Ovary (tissue), 7 donors: ENCODE measurements at regions not wholly inside any gene's neighbourhood (a gene's known extent, or its start where the extent isn't known, plus 50 kb on each side); places are given as distances from the start of the nearest gene placed in this dataset.

Experiments used
- DNase-seq, 5 donors: peaks; one replicate each; pipeline ENCODE4 v3.0.0-alpha.2; 2019 to 2020
- H3K27ac ChIP-seq, 2 donors: fragments of 200-600 bp; one replicate each; pipeline versions ENCODE4 v1.5.1 to v1.8.0; 2019 to 2022
- H3K27me3 ChIP-seq: fragments of 200-600 bp; one replicate; pipeline ENCODE4 v1.8.0; 2022
- H3K36me3 ChIP-seq: fragments of 200-600 bp; sonication (generic); one replicate; pipeline ENCODE4 v1.5.1; 2019
- H3K4me1 ChIP-seq: one replicate; pipeline ENCODE4 v1.8.1; 2013; ENCODE audit warnings: mild to moderate bottlenecking, moderate library complexity; ENCODE audit not compliant: insufficient read depth
- H3K4me3 ChIP-seq: fragments of 200-600 bp; sonication (generic); one replicate; pipeline ENCODE4 v1.5.1; 2017
- H3K9me3 ChIP-seq, 2 donors: fragments of 200-600 bp in 1 of 2; sonication (generic) in 1 of 2; one replicate each; pipeline versions ENCODE4 v1.5.1 to v1.8.1; 2013 to 2019; ENCODE audit warnings: mild to moderate bottlenecking in 1 of 2, moderate library complexity in 1 of 2
- EP300 ChIP-seq: sonication (generic); formaldehyde crosslinking; IDR thresholded peaks from one replicate; pipeline ENCODE4 v1.6.1; 2017; ENCODE audit warnings: antibody characterized with exemption
- POLR2A ChIP-seq: fragments of 450-650 bp; IDR thresholded peaks from one replicate; pipeline ENCODE4 v1.6.1; 2017; ENCODE audit warnings: antibody characterized with exemption, mild to moderate bottlenecking, moderate library complexity
- WGBS, 3 donors: extraction: QIAGEN DNeasy Blood & Tissue Kit in 1 of 3; methylation state at CpG; one replicate each; pipeline versions ENCODE4 v1.1.5 to v1.1.7; 2013 to 2017; 5-methylcytosine and 5-hydroxymethylcytosine counted together
- intact Hi-C, 4 donors: fragments of 100-400 bp; cut with DNase I; formaldehyde crosslinking; loops; one replicate each; pipeline versions ENCODE4 v1.11.0 to v1.15.1; 2022 to 2023
- TF ChIP-seq, protein P1 (sequence below), 3 donors: fragments of 450-650 bp in 2 of 3; fragments of 200-600 bp in 1 of 3; IDR thresholded peaks; one replicate each; pipeline versions ENCODE4 v1.5.1 to v1.8.0; 2016 to 2022; ENCODE audit warnings: antibody characterized with exemption in 3 of 3, mild to moderate bottlenecking in 1 of 3
- donor health status: DM: no; HTN: no; CAD: no; lungs with moderate emphysema.
- donor health status: DM: no; HTN: no; CAD: no.
- donor health status: Bipolar disorder and iron deficiency.
- donor health status: DM: no; HTN: no; CAD: no.
- donor health status: DM: yes; HTN: yes; CAD: no.

DNA sequence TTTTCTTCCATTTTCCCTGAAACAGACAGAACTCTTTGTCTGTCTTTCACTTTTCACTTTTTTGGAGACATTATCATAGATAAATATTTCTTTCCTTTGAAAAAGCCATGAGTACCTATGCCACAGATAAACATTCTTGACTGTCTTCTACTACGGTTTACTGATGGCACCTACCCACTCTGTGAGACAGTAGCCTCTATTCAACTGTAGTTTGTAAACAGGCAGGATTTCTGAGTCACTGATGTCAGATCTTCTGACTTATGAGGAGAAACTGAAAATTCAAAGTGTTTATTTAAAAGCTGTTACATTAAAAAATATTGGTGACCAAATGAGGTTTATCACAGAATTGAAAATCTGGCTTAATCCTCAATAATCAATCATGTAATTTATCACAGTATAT is 658.4 kb downstream of the TOX3 start:
- no peaks in the 10 kb centered on the region for H3K27me3 ChIP-seq
- intact Hi-C loops = no loop called here
- DNase-seq = no peak
- no peak overlapping the region for H3K27ac ChIP-seq
- H3K9me3 ChIP-seq = no peaks in the 10 kb centered on the region
- no peaks in the 10 kb centered on the region for H3K4me1 ChIP-seq
- TF ChIP-seq, protein P1, sequence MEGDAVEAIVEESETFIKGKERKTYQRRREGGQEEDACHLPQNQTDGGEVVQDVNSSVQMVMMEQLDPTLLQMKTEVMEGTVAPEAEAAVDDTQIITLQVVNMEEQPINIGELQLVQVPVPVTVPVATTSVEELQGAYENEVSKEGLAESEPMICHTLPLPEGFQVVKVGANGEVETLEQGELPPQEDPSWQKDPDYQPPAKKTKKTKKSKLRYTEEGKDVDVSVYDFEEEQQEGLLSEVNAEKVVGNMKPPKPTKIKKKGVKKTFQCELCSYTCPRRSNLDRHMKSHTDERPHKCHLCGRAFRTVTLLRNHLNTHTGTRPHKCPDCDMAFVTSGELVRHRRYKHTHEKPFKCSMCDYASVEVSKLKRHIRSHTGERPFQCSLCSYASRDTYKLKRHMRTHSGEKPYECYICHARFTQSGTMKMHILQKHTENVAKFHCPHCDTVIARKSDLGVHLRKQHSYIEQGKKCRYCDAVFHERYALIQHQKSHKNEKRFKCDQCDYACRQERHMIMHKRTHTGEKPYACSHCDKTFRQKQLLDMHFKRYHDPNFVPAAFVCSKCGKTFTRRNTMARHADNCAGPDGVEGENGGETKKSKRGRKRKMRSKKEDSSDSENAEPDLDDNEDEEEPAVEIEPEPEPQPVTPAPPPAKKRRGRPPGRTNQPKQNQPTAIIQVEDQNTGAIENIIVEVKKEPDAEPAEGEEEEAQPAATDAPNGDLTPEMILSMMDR (IDR thresholded peaks at IDR 0.05) = no peak
- TF ChIP-seq POLR2A (no peak), EP300 (no peak)
- 75 to 89% (median 80%) methylated on average over 1 of the region's 1 CpG for WGBS, 3 donors
- no peak overlapping the region for H3K4me3 ChIP-seq
- H3K36me3 ChIP-seq = no peaks in the 10 kb centered on the region

DNA sequence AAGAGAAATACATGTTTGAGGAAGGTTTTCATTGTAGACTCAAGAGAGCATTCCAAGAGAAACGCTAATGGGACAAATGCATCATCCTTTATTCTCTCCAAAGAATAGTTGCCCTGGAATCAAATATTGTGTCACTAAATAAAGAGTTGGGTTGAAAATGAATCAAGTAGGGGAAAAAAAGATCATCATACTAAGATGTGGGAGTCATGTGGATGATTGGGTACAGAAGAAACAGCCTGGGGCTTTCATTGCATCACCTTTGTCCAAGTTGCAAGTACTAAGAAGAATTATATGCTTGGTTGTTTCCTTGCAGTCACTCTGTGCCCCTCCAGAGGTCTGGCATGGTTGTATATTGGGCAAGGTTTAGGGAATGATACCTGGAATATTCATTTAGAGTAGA is 658.9 kb downstream of the TOX3 start:
- no peaks in the 10 kb centered on the region for H3K9me3 ChIP-seq
- H3K27me3 ChIP-seq = no peaks in the 10 kb centered on the region
- 90 to 96% (median 95%) methylated on average over 1 of the region's 1 CpG for WGBS, 3 donors
- TF ChIP-seq, protein P1 (IDR thresholded peaks at IDR 0.05) = no peak
- TF ChIP-seq POLR2A = no peak
- no peak for TF ChIP-seq EP300
- H3K4me3 ChIP-seq = no peak overlapping the region
- no peaks in the 10 kb centered on the region for H3K36me3 ChIP-seq
- DNase-seq = no peak
- intact Hi-C loops = no loop called here
- no peaks in the 10 kb centered on the region for H3K4me1 ChIP-seq
- H3K27ac ChIP-seq = no peak overlapping the region

GRCh38 chr16:51886456-51886855 is 660.5 kb downstream of the TOX3 start:
- Histone ChIP-seq H3K4me1 (no peaks in the 10 kb centered on the region), H3K36me3 (no peaks in the 10 kb centered on the region), H3K4me3 (no peak overlapping the region), H3K27me3 (no peaks in the 10 kb centered on the region), H3K27ac (no peak overlapping the region), H3K9me3 (no peaks in the 10 kb centered on the region)
- TF ChIP-seq EP300 = no peak
- TF ChIP-seq POLR2A = no peak
- TF ChIP-seq, protein P1 (IDR thresholded peaks at IDR 0.05) = no peak
- DNase-seq = no peak
- WGBS, 3 donors = 65 to 81% (median 72%) methylated on average over 2 of the region's 2 CpGs
- intact Hi-C loops = no loop called here

DNA sequence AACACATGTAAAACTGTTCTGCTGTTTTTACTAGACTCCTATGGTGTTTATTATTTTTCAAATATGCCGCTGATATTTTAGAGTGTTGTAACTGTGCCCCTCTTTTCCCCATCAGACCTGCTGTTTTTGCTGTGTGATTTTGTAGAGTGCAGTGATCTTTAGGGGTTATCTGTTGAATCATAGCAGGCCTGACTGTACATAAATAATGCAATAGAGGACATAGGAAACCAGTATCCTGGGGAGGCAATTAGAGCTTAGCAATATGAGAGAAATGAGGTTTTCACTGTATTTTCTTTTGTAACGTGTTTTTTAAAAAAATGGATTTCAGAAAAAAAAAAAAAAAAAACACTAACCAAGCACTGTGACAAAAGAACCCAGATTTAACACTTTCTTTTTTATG is 662.2 kb downstream of the TOX3 start:
- no peaks in the 10 kb centered on the region for H3K36me3 ChIP-seq
- intact Hi-C loops = no loop called here
- no peak overlapping the region for H3K4me3 ChIP-seq
- no peaks in the 10 kb centered on the region for H3K9me3 ChIP-seq
- H3K27me3 ChIP-seq = no peaks in the 10 kb centered on the region
- WGBS, 3 donors = 78 to 88% (median 83%) methylated on average over 2 of the region's 2 CpGs
- H3K4me1 ChIP-seq = no peaks in the 10 kb centered on the region
- H3K27ac ChIP-seq = no peak overlapping the region
- no peak for DNase-seq
- no peak for TF ChIP-seq EP300
- TF ChIP-seq POLR2A = no peak
- TF ChIP-seq, protein P1 (IDR thresholded peaks at IDR 0.05) = no peak

DNA sequence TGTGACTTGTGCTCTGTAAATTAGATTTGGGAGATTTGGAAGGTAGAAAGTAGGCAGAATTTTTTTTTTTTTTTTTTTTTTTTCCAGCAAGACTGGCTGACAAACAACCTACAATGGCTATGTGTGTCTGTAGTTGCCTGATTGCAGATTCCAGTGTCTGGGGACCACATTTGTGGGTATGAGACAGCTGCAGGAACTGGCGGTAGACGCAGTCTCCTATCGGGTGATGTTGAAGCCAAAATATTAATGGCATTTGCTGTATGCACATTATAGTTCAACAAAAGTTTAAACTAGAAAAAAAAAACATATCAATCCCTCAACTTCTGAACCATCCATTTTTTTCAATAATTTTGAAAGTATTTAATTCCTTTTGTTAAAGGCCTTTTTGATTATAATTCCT is 665.2 kb downstream of the TOX3 start:
- 80 to 93% (median 92%) methylated on average over 3 of the region's 3 CpGs for WGBS, 3 donors
- TF ChIP-seq EP300 = no peak
- TF ChIP-seq, protein P1 (IDR thresholded peaks at IDR 0.05) = no peak
- no peak for TF ChIP-seq POLR2A
- Histone ChIP-seq H3K4me1 (no peaks in the 10 kb centered on the region), H3K36me3 (no peaks in the 10 kb centered on the region), H3K4me3 (no peak overlapping the region), H3K27me3 (no peaks in the 10 kb centered on the region), H3K9me3 (no peaks in the 10 kb centered on the region), H3K27ac (no peak overlapping the region)
- intact Hi-C loops = no loop called here
- no peak for DNase-seq
